Mesenchymal stem cell (in vitro differentiated cells and primary cell): ENCODE measurements at regions not wholly inside any gene's neighbourhood (a gene's known extent, or its start where the extent isn't known, plus 50 kb on each side); places are given as distances from the start of the nearest gene placed in this dataset.
"Not testable (repeated sequence)": the region's sequence is repeated elsewhere in the genome, so short reads cannot be mapped to it uniquely, and the experiment has no call there.

Experiments
- DNase-seq: peaks from one replicate; pipeline ENCODE4 v3.0.0-alpha.2; 2013
- H2AFZ ChIP-seq: one replicate; pipeline ENCODE4 v1.6.1; 2013; ENCODE audit warnings: low read depth, mild to moderate bottlenecking, control low read depth, inconsistent platforms, low read length, moderate library complexity
- H2AK5ac ChIP-seq: 2 replicates; pipeline ENCODE4 v1.6.1; 2013; ENCODE audit warnings: low read length, moderate library complexity, mild to moderate bottlenecking, inconsistent platforms; ENCODE audit not compliant: severe bottlenecking
- H2BK120ac ChIP-seq: one replicate; pipeline ENCODE4 v1.6.1; 2013; ENCODE audit warnings: low read depth, mild to moderate bottlenecking, inconsistent platforms, low read length, moderate library complexity
- H2BK12ac ChIP-seq, 2 experiments: one replicate each; pipeline ENCODE4 v1.6.1; 2013; ENCODE audit warnings: inconsistent platforms in 2 of 2, low read length in 2 of 2, mild to moderate bottlenecking in 2 of 2, moderate library complexity in 2 of 2, control low read depth in 1 of 2
- H2BK15ac ChIP-seq: one replicate; pipeline ENCODE4 v1.6.1; 2013; ENCODE audit warnings: mild to moderate bottlenecking, low read depth, inconsistent platforms; ENCODE audit not compliant: poor library complexity, severe bottlenecking
- H2BK5ac ChIP-seq: 2 replicates; pipeline ENCODE4 v1.6.1; 2013; ENCODE audit warnings: low read depth, mild to moderate bottlenecking, low read length, control low read depth, inconsistent platforms; ENCODE audit not compliant: poor library complexity, severe bottlenecking
- H3K14ac ChIP-seq, 2 experiments: one replicate each; pipeline ENCODE4 v1.6.1; 2013; ENCODE audit warnings: inconsistent platforms in 2 of 2, low read length in 2 of 2, control low read depth in 1 of 2, mild to moderate bottlenecking in 1 of 2, moderate library complexity in 1 of 2
- H3K18ac ChIP-seq, 2 experiments: one replicate each; pipeline ENCODE4 v1.6.1; 2013; ENCODE audit warnings: inconsistent platforms in 2 of 2, low read length in 2 of 2, control low read depth in 1 of 2, low read depth in 1 of 2, mild to moderate bottlenecking in 1 of 2
- H3K23ac ChIP-seq, 2 experiments: one replicate each; pipeline ENCODE4 v1.6.1; 2013; ENCODE audit warnings: inconsistent platforms in 2 of 2, low read length in 2 of 2, mild to moderate bottlenecking in 2 of 2, moderate library complexity in 2 of 2, control low read depth in 1 of 2
- H3K27ac ChIP-seq: 2 replicates; pipeline ENCODE4 v1.5.1; 2013; ENCODE audit warnings: mild to moderate bottlenecking, moderate library complexity, low read length, control low read depth, inconsistent platforms; ENCODE audit not compliant: poor library complexity, severe bottlenecking
- H3K27me3 ChIP-seq, 2 experiments: 2 replicates each; pipeline versions ENCODE4 v1.6.1 to v1.7.0; 2013; ENCODE audit warnings: low read length in 2 of 2, mild to moderate bottlenecking in 2 of 2, moderate library complexity in 2 of 2, control low read depth in 1 of 2, inconsistent platforms in 1 of 2; ENCODE audit not compliant: control insufficient read depth in 1 of 2, insufficient read depth in 1 of 2
- H3K36me3 ChIP-seq, 2 experiments: 2 replicates each; pipeline versions ENCODE4 v1.6.1 to v1.7.0; 2013; ENCODE audit warnings: low read length in 2 of 2, control low read depth in 1 of 2, inconsistent platforms in 1 of 2, low read depth in 1 of 2, mild to moderate bottlenecking in 1 of 2; ENCODE audit not compliant: insufficient read depth in 2 of 2, control insufficient read depth in 1 of 2
- H3K4ac ChIP-seq, 2 experiments: one replicate each; pipeline ENCODE4 v1.6.1; 2013; ENCODE audit warnings: inconsistent platforms in 2 of 2, low read length in 2 of 2, mild to moderate bottlenecking in 2 of 2, moderate library complexity in 2 of 2, control low read depth in 1 of 2, low read depth in 1 of 2
- H3K4me1 ChIP-seq: 2 replicates; pipeline ENCODE4 v1.6.1; 2013; ENCODE audit warnings: low read depth, low read length, control low read depth; ENCODE audit not compliant: control insufficient read depth, insufficient read depth
- H3K4me2 ChIP-seq: 2 replicates; pipeline ENCODE4 v1.6.1; 2013; ENCODE audit warnings: low read length, mild to moderate bottlenecking, inconsistent platforms; ENCODE audit not compliant: poor library complexity, severe bottlenecking
- H3K4me3 ChIP-seq, 2 experiments: 2 replicates each; pipeline versions ENCODE4 v1.5.1 to v1.7.0; 2013; ENCODE audit warnings: low read length in 2 of 2, mild to moderate bottlenecking in 2 of 2, control low read depth in 1 of 2, low read depth in 1 of 2; ENCODE audit not compliant: insufficient read depth in 1 of 2
- H3K79me1 ChIP-seq: replicated peaks from 2 replicates; pipeline ENCODE4 v1.6.1; 2013; ENCODE audit warnings: mild to moderate bottlenecking, control low read depth, low read length, inconsistent platforms; ENCODE audit not compliant: poor library complexity, severe bottlenecking
- H3K9ac ChIP-seq: 2 replicates; pipeline ENCODE4 v1.7.0; 2013; ENCODE audit warnings: mild to moderate bottlenecking, low read length, moderate library complexity
- H3K9me3 ChIP-seq: 2 replicates; pipeline ENCODE4 v1.7.0; 2013; ENCODE audit warnings: mild to moderate bottlenecking, low read length; ENCODE audit not compliant: control insufficient read depth
- H4K8ac ChIP-seq: one replicate; pipeline ENCODE4 v1.6.1; 2013; ENCODE audit warnings: inconsistent platforms, mild to moderate bottlenecking, low read length, moderate library complexity
- H4K91ac ChIP-seq: one replicate; pipeline ENCODE4 v1.6.1; 2013; ENCODE audit warnings: mild to moderate bottlenecking, low read length, inconsistent platforms
- WGBS: methylation state at CpG from one replicate; pipeline ENCODE4 v1.1.7; 2013; ENCODE audit warnings: mixed read lengths; 5-methylcytosine and 5-hydroxymethylcytosine counted together

DNA sequence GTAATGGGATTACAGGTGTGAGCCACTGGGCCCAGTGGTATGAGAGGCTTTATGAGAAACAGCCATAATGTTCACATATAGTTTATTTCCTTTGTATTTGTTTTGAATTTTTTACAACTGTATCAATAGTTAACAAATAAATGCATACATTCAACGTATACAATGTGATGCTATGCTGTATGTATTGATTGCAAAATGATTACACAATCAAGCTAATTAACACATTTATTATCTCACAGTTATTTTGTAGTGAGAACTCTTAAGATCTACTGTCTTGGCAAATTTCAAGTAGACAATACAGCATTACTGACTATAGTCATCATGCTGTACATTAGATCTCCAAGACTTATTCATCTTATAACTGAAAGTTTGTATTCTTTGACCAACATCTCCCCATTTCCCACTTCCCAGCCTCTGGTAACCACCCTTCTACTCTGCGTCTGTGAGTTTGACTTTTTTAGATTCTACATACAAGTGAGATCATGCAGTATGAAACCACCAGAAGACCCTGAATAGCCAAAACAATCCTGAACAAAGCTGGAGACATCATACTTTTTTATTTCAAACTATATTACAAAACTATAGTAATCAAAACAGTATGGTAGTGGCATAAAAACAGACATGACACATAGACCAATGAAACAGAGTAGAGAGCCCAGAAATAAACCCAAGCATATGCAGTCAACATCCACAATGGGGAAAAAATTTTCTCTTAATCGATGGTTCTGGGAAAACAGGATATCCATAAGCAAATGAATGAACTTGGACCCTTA, 157.2 kb upstream of the RREB1 start:
- no peak overlapping the region for H2BK5ac ChIP-seq
- H3K79me1 ChIP-seq: no peaks in the 10 kb centered on the region
- H3K14ac ChIP-seq: no peak overlapping the region
- peaks cover 16% of the 10 kb centered on the region for H3K9me3 ChIP-seq
- DNase-seq: no peak
- no peak overlapping the region for H2AFZ ChIP-seq
- no peak overlapping the region for H3K18ac ChIP-seq
- H4K8ac ChIP-seq: no peak overlapping the region
- H3K4me3 ChIP-seq: no peak overlapping the region
- 100% methylated on average over 1 of the region's 3 CpGs for WGBS
- H3K23ac ChIP-seq: no peak overlapping the region
- no peak overlapping the region for H3K4me2 ChIP-seq
- H2BK15ac ChIP-seq: no peak overlapping the region
- H3K36me3 ChIP-seq: no peaks in the 10 kb centered on the region
- no peak overlapping the region for H3K9ac ChIP-seq
- no peak overlapping the region for H3K27ac ChIP-seq
- no peak overlapping the region for H4K91ac ChIP-seq
- H3K4me1 ChIP-seq: no peaks in the 10 kb centered on the region
- no peak overlapping the region for H2AK5ac ChIP-seq
- no peaks in the 10 kb centered on the region for H3K27me3 ChIP-seq
- H2BK12ac ChIP-seq: no peak overlapping the region
- no peak overlapping the region for H3K4ac ChIP-seq
- no peak overlapping the region for H2BK120ac ChIP-seq

DNA sequence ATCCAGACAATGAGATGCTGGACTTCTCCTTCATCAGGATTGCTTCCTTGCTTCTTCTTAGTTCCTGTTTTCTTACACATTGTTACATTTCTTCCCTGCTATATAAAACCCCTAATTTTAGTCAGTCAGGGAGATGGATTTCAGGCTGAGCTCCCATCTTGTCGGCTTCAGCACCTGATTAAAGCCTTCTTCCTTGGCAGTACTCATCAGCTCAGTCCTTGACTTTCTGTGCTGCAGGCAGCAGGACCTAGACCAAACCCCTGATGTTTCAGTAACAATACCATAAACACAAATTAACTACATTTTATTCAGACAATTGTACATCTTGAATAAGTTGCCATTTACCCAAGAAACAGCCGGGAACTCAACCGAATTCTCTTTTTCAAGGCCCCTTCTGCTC, 156.4 kb upstream of the RREB1 start:
- H3K79me1 ChIP-seq: no peaks in the 10 kb centered on the region
- no peak overlapping the region for H2BK12ac ChIP-seq
- H2BK5ac ChIP-seq: no peak overlapping the region
- H3K9ac ChIP-seq: no peak overlapping the region
- no peaks in the 10 kb centered on the region for H3K36me3 ChIP-seq
- H4K91ac ChIP-seq: no peak overlapping the region
- DNase-seq: no peak
- peaks cover 0 to 3% of the 10 kb centered on the region in 2 experiments for H3K27me3 ChIP-seq
- H3K9me3 ChIP-seq: peaks cover 16% of the 10 kb centered on the region
- H4K8ac ChIP-seq: no peak overlapping the region
- 96% methylated on average over 3 of the region's 3 CpGs for WGBS
- H2AFZ ChIP-seq: no peak overlapping the region
- H2AK5ac ChIP-seq: no peak overlapping the region
- no peak overlapping the region for H3K27ac ChIP-seq
- no peak overlapping the region for H3K4ac ChIP-seq
- no peak overlapping the region for H3K14ac ChIP-seq
- no peak overlapping the region for H3K23ac ChIP-seq
- H3K4me1 ChIP-seq: no peaks in the 10 kb centered on the region
- H3K18ac ChIP-seq: no peak overlapping the region
- no peak overlapping the region for H2BK120ac ChIP-seq
- no peak overlapping the region for H3K4me2 ChIP-seq
- H3K4me3 ChIP-seq: no peak overlapping the region
- no peak overlapping the region for H2BK15ac ChIP-seq

DNA sequence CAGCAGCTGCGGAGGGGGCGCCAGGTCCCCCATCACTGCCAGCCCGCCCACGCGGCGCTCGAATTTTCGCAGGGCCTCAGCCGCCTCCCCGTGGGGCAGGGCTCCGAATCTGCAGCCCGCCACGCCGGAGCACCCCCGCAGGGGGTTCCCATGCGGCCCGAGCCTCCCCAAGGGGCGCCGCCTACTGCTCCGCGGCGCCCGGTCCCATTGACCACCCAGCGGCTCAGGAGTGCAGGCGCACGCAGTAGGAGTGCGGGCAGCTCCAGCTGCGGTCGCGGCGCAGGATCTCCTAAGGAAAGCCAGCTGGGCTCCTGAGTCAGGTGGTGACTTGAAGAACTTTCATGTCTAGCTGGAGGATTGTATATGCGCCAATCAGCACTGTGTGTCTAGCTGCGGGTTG, 155.3 kb upstream of the RREB1 start:
- H3K9me3 ChIP-seq: peaks cover 16% of the 10 kb centered on the region
- no peak overlapping the region for H3K4me2 ChIP-seq
- no peak overlapping the region for H2AK5ac ChIP-seq
- no peak overlapping the region for H3K18ac ChIP-seq
- no peak overlapping the region for H4K8ac ChIP-seq
- H2BK5ac ChIP-seq: no peak overlapping the region
- no peak overlapping the region for H2AFZ ChIP-seq
- H3K27me3 ChIP-seq: peaks cover 0 to 3% of the 10 kb centered on the region in 2 experiments
- H2BK120ac ChIP-seq: no peak overlapping the region
- no peak overlapping the region for H3K14ac ChIP-seq
- no peaks in the 10 kb centered on the region for H3K36me3 ChIP-seq
- no peak overlapping the region for H3K4me3 ChIP-seq
- H2BK15ac ChIP-seq: no peak overlapping the region
- 96% methylated on average over 33 of the region's 33 CpGs for WGBS
- H4K91ac ChIP-seq: no peak overlapping the region
- H3K4me1 ChIP-seq: no peaks in the 10 kb centered on the region
- H3K79me1 ChIP-seq: no peaks in the 10 kb centered on the region
- H3K9ac ChIP-seq: no peak overlapping the region
- DNase-seq: no peak
- no peak overlapping the region for H3K4ac ChIP-seq
- H2BK12ac ChIP-seq: no peak overlapping the region
- no peak overlapping the region for H3K23ac ChIP-seq
- no peak overlapping the region for H3K27ac ChIP-seq

DNA sequence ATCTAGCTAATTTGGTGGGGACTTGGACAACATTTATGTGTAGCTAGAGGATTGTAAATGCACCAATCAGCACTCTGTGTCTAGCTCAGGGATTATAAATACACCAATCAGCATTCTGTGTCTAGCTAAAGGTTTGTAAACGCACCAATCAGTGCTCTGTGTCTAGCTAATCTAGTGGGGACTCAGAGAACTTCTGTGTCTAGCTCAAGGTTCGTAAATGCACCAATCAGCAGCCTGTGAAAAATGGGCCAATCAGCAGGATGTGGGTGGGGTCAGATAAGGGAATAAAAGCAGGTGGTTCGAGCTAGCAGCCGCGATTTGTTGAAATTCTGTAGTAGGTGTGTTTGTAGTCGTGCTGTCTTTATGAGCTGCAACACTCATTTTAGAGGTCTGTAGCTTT, 154.8 kb upstream of the RREB1 start:
- H2AK5ac ChIP-seq, H3K4me3 ChIP-seq, H2BK12ac ChIP-seq, H3K79me1 ChIP-seq, H3K14ac ChIP-seq, H3K9ac ChIP-seq, H3K23ac ChIP-seq, H2BK5ac ChIP-seq, H3K27me3 ChIP-seq, H2BK120ac ChIP-seq, H2BK15ac ChIP-seq, H3K27ac ChIP-seq, H3K4ac ChIP-seq, DNase-seq, H3K4me1 ChIP-seq, H3K36me3 ChIP-seq, H3K18ac ChIP-seq, H2AFZ ChIP-seq, H4K8ac ChIP-seq, H4K91ac ChIP-seq, H3K4me2 ChIP-seq: not testable (repeated sequence)
- WGBS: 93% methylated on average over 6 of the region's 6 CpGs
- H3K9me3 ChIP-seq: peaks cover 16% of the 10 kb centered on the region
